GM18498 (cell line): ENCODE measurements at regions not wholly inside any gene's neighbourhood (a gene's known extent, or its start where the extent isn't known, plus 50 kb on each side); places are given as distances from the start of the nearest gene placed in this dataset.
A peak's percentile ranks its signal among the peaks of the same experiment; 100 is the strongest.

Source experiments
- ATAC-seq: cut with Tn5 transposase; IDR thresholded peaks from one replicate; pipeline ENCODE4 v1.9.1; 2021; ENCODE audit warnings: mild to moderate bottlenecking, moderate library complexity; ENCODE audit not compliant: unreplicated experiment

DNA sequence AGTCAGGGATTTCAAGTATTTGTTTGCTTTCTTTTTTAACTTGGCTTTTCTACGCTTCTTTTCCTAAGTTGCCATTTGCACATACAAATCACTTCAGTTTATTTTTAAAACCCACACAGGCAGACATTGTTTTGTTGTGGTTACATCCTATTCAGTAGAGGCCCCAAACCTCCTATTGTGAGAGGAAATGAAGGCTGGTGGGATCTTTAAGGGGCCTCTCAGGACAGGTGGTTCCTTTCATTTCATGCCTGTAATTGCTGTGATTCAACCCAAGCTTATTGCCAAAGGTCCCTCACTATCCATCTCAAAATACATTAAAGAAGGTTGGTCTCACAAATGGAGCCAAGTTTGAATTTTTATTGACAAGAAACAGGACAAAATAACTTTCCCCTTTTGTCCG, 257.1 kb downstream of the ADAMTS20 start:
- no peak for ATAC-seq

DNA sequence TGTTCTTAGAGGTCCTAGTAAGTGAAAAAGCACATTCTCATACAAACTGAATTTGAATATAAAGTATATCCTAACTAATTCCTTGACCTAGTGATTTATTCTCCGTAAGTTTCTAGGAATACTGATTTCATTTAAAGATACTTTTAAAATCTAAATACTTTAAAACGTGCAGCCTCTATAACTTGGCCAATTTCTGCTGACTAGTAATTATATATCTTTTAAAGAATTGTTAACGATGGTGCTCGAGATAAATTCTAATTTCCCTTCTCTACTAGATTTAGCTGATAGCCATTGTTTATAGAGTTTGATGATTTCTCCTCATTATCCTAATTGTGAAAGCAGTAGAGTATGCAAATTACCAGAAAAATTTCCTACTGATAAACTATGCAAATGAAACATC, 257.9 kb downstream of the ADAMTS20 start:
- ATAC-seq = no peak

DNA sequence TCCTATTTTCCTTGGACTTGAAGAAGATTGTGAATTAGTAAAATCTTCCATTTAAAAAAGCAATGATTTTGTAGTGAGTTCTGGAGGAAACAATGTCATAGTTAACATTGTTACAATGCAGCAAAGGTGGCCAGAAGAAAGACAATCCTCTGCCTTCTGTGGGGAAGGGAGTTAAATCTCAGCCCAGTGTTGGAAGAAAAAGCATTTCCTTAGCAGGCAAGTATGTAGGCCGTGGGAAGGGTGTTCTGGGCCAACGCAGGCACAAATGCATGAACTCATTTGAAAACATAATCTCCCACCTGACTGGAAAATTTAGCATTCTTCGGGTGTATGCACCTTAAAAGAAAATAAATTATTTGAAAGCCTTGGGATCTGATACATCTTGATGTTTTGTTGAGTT, 258.6 kb downstream of the ADAMTS20 start:
- no peak for ATAC-seq

DNA sequence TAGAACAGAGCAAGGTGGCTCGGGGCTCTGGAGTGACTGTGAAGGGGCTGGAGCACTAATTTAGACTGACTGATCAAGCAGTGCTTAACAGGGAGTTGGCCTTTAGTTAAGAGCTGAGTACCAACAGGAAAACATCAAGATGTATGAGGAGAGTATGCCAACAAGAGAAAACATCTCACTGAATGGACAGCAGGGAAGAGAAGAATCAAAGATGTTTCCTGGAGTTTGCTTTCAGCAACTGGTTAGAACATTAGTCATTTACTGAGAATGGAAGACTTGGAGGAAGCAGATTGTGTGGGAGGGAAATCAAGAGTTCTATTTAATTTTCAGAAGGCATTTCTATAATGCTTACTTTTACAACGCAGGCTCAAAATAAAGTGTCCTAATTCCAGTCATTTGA, 259.3 kb downstream of the ADAMTS20 start:
- ATAC-seq = no peak

DNA sequence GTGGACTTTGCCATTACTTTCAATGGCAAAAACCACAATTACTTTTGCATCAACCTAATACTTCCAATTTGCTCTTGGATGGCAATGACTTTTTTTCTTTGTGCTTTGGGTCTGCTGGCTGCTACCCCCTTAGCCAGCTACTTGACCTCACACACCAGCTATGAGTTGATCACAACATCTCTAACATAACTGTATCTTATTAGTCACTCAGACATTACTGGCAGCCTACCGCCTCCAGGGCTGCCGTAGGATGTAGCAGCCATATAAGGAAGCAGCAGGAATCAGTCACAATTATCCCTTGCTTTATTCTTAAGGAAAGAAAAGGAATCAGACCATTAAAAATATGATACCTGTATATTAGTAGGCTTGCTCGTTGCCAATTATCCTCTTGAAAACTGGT, 260.5 kb downstream of the ADAMTS20 start:
- no peak for ATAC-seq

DNA sequence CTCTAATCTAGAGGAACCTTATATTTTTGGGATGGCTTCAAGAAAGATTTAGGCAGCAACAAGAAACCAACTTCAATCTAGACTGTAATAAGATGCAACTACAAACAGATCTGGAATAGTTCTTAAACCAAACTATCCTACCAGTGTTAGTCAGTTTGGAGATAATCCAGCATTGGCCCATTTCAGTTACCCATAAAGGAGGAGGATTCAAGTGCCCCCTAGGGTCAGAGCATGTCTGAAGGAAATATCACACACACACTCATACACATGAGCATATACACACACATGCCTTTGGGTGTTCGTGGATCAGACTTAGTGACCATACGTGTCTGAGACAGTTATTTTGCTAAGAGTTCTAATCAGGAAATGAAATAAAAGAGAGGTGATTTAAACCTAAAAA, 261.2 kb downstream of the ADAMTS20 start:
- no peak for ATAC-seq

DNA sequence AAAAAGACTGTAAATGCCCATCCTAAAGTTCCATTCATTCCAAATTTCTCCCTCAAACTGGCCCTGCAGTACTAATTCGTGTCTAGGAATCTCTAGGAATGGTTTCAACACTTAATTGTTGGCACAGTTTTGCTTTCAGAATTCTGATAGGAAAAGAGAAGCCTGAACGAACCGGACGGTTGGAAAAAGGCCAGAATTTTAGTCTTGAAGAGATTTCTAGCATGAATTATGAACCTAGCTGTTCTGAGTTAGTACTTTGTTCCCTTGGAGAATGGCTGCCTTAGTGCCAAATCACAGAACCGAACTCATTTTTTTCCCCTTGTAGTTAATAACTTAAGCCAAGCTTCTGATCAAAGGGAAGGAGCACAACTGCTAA, 262.6 kb downstream of the ADAMTS20 start:
- no peak for ATAC-seq

DNA sequence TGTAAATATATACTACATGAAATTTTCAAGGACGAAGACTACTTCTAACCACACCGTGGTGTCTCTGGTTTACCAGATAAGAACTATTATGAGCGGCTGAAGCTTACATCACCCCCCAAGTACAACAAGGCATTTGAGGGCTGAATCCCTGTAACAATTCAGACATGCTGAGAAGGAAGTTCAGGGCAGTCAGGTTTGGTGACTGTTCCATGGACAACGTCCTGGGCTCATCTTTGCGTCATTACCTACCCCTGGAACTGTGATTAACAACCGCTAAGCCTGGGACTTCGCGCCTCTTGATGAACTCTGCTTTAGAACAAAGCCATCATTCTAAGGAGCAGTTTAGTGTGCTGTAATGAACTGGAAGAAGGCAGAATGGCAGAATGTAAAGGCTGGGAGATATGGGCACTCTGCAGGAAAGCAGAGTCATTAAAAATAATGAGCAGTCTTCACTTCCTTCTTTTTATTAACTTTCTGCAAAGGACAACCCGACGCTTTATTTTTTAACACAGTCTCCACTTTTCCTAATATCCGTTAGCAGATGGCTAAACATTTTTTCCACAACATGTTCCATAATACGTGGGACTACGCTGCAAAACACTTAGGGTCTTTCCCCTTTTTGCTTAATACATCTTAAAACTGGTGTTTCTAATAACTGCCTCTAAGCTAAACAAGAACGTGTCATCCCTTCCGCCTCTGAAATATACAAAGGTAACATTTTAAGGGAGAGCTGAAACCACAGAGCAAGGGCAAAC, 263.2 kb downstream of the ADAMTS20 start:
- ATAC-seq = no peak

DNA sequence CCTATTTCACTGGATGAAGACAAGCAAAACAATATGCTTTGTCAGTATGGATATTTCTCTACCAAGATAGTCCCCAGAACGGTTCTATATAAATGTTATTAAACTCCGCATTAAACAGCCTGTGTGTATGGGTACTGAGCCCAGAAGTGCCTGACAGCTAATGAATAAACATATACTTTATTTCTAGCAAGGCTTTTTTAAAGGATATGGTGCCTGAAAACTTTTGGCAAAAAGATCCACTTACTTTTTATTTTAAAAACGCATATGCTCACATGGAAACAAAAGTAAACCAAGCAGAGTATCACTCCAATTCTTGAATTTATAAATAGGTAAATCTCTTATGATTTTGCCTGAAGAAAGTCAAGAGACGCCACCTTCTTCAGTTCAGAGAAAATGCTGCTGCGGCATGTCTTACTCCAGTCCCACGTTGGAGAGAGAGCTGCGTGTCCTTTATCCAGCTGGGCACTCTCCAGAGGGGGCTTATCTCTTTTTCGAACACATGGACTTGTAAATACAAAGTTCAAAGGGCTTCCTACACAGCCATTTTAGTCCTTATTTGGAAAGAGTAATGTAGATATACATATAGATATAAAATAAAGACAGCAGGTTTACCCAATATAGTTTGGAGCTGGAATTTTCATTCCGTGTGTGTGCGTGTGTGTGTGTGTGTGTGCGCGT, 264.2 kb downstream of the ADAMTS20 start:
- no peak for ATAC-seq

DNA sequence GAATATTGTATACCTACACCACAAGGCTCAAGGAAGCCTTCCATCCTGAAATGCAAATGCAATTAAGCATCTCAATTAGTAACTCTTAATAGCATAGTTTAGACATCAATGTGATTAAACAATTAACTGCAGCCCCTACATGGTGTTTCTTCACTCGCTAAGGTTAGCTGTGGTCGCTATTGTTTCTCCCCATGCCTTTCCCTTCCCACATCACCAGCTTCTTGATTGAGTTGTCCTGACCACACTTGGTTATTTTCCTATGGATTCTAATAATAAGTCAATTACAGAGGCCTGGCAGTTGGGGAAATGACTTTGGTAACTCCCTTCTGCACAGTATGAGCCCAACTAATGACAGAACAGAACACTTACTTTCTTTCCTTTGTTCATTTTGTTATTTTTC, 265.0 kb downstream of the ADAMTS20 start:
- ATAC-seq = no peak

DNA sequence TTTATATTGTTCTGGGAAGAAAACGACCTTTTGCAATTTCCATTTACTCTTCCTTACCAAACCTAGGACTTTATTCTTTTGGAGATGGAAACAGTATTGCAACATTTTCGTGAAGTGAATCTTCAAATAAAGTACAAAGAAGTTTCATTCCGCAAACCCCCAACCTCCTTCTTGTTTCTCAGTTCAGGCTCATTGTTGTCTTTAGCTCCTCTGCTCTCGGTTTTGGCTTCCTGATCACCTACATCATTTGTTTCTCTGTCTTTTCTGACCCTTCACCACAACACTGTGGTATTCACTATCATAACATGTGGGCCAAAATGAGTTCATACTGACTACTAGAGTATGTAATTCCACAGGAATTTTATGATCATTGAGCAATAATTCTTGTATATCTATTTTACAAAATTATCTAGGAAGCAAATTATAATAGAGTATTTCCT, 266.8 kb downstream of the ADAMTS20 start:
- no peak for ATAC-seq

DNA sequence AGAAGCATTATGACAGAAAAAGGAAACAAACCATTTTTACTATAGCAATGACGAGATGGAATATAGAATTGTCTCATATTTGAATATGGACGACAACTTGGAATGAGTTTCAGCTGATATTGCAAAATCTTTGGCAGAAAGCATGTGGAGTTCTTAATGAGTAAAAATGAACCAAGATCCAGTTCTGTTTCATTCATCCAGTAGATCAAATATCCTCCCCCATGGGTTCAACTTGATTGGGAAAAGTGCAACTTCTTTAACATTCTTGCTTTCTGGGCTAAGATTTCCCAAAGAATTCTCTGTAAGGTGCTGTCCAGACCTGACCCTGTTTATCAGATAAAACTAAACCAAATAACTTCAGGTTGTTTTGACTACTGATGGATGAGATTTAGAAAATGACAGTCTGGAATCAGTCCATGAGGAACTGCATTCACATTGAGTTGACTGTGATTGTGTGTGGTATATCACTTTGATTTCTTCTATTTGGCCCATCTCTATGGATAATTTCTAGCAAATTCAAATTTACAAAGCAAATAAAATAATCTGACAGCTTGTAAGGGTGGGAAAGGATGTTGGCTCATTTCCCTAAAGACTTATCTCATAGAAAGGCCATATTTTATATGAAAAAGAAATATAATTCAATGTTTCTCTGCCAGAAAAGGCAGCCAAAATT, 267.4 kb downstream of the ADAMTS20 start:
- no peak for ATAC-seq

DNA sequence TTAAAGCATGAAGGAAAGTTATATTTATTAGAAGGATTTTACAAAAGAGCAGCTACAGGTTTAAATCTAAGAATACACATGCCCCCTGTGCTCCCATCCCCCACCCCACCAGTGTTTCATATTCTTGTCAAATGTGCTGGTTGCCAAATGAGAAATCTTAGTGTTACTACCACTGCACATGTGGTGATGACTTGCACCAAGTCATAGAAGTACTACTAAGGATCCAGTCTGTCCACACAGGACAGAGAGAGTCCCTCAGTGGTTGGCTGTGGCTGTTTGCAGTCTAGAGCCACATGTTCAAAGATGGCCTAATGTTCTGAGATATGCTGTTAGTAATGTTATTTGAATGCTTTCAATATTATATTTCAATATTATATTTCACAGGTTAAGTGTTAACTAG, 268.8 kb downstream of the ADAMTS20 start:
- no peak for ATAC-seq

DNA sequence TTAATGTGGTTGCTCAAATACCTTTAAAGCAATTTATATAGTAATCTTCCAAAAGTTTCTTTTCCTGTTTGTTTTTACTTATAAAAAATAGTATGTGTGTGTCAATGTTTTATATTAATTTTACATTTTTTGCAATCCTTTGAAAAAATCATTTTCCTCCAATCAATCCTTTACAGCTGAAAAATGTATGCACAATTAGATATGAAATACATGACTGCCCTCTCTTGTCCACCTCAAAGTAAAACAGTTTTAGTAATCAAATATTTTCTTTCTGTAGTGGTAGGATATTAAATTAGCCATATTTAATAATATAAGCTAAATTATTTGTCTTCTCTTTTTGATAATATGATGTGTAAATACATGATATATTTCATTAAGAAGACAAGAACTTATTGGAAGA, 269.9 kb downstream of the ADAMTS20 start:
- no peak for ATAC-seq

DNA sequence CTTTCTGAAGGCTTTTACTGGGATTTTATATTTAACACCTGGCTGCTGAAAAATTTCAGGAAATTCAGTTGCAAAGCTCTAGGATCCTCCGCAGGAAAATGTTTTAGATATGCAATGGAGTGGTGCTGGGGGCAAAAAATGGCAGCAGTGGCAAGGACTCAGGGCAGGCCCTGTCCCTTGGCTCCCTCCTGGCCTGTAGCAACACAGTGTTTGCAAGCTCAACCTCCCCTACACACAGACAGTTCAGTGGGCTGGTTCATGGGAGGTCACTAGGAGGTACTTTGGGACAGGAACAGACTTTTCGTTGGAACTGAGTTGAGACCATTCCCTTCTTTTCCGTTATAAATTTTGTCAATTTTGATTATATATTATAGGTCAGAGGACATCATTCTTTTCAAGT, 270.4 kb downstream of the ADAMTS20 start:
- no peak for ATAC-seq

DNA sequence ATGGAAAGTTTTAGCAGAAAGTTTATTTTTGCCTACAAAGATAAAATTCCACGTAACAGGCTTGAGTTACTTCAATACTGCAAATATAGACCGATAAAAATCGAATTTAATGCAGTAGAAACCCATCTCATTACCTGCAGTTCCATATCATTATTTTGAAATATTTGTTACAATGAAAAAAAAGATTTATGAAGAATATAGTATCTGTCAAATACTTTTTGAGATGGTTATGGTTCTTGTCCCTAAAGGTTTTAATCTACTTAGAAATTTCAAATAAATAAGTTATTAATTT, 273.5 kb downstream of the ADAMTS20 start:
- no peak for ATAC-seq

DNA sequence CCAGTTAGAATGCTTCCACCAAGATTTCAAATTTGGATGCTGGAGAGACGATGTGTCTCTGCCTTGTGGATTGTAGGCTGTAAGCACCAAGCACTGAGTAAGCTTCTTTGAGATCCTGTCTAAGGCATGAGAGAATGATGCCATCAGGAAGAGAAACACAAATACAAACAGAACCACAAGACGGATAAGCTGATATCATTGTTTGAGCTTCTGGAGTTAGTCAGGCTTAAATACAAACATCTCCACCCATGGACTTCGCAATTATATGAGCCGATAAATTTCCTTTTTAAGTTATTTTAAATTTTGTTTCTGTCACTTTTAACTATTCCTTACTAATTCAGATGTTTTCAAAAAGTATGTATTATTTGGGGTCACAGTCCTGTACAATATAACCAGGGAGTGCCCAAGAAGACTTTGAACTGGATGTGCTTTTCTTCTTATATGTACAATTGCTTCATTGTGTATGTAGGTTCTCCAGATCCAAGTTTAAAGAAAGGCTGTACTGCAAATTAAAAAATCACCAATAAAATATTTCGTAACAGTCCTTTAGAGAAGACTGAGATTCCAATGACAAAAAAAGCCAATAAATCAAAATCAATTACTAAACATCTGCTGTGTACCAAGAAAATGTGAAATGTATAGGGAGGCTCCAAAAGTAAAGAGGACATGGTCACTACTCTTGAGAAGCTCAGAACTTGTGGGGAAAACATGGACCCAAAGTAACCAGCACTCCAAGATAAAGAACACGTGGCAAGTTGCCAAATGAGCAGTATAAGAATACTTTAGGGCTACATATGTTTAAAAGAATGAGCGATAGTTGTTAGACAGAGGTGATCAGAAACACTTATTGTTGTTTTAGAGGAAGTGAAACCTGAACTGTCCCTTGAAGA, 274.1 kb downstream of the ADAMTS20 start:
- ATAC-seq = peak; percentile 83

DNA sequence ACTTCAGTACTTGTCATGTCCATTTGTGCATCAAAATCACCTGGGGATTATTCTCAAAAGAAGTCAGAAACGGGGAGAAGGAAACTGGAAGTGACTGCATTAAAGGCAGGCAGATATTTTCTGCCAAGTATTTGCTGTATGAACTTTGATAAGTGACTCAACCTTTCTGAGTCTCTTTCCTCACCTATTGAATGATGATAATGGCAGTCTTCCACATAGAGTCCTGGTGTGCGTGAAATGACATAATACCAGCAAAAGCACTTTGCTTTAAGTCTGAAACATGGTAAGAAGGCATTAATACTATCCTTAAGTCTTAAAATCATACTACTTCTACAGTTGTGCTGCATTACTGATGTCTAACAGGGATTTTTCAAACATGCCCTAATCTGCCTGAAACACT, 278.5 kb downstream of the ADAMTS20 start:
- no peak for ATAC-seq

DNA sequence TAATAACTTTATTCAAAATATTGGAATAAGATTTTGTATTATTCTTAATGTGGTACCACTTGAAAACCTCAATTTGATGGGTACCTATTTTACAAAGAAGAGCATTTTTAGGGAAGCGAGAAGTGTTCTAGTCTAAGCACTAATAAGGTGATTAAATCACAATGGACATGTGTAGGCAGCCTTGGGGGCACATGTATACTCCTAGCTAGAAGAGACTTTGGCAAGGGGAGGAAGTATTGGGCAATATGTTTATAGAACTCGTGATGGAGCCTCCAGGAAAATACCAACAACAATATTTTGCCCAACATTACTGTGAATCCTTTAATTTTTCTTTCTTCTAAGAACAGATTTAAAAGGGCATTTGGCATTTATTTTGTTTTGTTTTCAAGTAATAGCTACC, 280.3 kb downstream of the ADAMTS20 start:
- no peak for ATAC-seq

DNA sequence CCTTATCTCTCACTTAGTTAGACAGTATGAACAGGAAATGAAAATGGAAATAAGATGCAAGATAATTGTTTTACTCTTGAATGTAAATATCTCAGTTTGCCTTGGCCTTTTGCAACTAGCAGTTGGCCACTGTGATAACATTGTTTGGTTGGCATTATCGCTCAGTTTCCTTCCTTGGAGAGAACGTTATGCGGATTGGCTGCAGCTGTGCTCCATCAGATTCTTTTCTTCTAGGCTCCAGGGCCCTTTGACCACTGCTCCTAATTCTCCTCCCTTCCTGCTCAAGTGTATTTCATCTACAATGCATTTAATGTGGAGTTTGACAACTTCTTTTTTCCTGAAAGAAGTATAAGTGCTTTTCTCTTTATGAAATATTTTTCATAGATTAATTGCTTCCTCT, 284.2 kb downstream of the ADAMTS20 start:
- no peak for ATAC-seq

DNA sequence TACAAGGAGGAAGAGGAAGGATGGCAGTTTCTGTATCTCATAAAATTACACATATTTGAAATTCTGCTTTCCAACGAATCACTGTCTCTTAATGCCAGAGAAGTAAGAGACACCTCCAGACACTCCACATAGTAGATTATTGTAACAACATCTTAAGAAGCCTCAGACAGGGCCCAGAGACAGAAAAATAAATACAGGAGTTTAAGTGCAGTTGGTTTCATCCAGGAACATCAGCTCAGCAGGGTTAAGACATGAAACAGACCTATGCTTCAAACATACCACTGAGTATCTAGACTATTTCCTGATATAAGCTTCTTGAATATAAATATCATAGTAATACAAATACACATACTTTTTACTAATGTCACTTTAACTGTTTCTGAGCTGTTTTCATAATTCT, 290.3 kb downstream of the ADAMTS20 start:
- ATAC-seq = no peak
